Dedifferentiated amniotic fluid mesenchymal stem cell (primary cell): ENCODE measurements at regions not wholly inside any gene's neighbourhood (a gene's known extent, or its start where the extent isn't known, plus 50 kb on each side); places are given as distances from the start of the nearest gene placed in this dataset.

Source experiments
- DNase-seq: peaks from one replicate; pipeline ENCODE4 v3.0.0-alpha.2; 2016; ENCODE audit errors: extremely low spot score

DNA sequence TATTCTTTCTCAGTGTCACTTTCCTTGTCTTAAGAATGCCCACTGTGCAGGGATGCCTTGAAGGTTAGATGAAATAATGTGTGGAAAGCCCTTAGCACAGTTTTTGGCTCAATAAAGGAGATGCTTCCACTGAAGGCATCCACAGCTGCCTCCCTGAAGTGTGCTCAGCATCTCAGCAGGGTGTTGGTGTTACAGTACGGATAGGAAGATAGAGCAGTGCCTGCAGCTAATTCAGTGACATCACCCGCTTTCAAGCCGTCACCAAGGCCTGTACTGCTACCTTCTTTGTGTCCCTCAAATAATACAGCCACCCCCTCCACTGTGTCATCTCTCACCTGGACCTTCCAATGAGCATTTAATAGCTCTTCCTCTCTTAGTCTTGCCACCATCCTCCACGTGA is 59.0 kb downstream of the NDUFS5 start:
- DNase-seq: no peak

DNA sequence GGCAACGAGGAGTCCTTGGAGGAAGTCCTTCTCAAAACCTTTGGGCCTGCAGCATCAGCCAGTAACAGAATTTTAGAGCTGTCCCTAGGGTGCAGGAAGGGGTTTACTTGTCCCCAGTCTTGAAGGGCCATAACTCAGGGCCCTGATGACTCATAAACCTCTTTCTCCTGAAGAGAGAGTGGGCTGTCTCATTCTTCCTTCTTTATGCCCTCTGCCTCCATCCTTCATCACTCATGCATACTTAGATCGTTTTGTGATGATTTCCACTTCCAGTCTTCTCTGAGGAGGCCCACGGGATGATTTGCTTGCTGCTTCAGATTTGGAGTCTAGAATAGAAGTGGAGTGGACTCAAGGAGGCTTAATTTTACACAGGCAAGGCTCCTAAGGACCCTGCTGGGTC is 60.2 kb downstream of the NDUFS5 start:
- DNase-seq: no peak

DNA sequence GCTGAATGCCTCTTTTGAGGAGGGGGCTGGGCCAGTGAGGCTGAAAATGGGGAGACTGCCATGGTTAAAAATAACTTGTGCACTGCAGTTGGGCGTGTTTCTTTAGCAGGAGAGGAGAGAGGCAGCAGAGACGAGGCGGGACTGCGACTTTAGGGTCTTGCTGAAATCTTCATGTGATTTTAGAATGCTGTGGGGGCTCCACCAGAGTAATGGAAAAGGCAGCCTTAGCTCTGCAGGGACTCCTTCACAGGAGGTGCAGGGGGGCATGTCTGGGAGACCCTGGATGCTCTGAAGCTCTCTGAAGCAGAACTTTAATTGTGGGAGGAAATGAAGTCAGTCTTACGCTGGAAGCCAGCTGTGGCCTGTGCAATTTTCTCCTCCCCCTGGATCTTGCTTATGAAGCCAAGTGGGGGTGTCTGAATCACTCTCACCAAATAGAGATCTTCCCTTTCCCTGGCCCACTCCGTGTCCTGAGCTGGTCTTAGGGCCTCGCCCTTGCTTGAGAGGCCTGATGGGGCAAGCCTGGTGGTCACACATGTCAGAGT is 60.8 kb downstream of the NDUFS5 start:
- DNase-seq: no peak

DNA sequence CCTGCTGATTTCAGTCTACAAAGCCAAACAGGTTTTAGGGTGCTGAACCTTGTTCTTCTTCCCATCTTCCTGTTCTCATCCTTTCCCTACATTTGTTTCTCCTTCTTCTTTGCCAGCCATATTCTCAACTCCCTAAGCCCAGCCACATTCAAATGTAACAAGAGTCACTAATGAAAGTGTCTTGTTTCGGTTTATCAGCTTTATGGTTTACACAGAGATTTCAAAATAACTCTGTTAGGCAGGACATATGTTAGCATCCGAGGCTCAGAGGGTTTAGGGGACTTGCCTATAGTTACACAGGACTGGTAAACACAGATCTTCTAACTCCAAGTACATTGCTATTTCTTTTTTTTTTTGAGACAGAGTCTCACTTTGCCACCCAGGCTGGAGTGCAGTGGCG is 61.3 kb downstream of the NDUFS5 start:
- no peak for DNase-seq

DNA sequence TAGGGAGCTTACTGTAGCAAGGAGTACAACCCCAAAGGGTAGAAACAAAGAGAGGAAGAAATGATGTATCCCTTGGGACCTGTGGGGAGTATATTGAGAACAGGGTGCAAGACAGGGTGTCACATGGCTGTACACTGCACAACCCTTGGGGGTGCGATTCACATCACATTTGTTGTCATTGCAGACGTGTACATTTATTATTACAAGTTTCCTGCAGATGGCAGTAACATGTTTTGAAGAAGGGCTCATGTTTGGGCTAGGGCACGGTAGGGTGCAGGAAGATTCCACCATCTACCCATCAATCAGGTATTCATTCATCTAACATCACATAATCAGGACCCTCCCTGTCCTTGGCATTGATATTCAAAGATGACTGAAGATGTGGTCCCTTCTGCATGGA is 62.5 kb downstream of the NDUFS5 start:
- DNase-seq: no peak

DNA sequence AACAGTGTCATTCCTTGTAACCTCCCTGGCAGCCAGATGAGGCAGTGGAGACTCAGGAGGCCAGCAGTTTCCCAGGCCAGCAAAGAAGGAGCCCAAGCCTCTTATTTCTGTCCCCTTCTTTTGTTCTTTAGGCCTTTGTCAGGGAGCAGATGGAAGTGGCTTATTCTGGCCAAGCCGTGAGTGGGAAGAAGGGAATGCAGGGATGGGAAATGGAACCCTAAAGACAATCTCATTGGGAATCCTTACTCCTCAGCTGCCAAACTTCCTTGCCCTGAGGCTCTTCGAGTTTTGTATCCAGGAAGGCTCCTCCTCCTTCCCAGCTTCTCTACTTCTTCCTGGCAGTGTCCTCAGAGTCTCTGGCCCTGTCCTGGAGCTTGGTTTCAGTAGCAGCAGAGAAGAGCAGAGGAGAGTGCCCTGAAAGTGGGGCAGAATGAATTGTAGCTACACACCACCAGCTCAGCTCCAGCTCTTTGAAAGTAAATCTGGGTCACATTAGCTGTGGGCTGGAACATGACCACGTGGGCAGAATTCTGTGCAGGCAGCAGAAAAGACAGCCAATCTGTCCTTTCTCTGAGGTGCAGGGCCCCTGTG is 63.9 kb downstream of the NDUFS5 start:
- no peak for DNase-seq

DNA sequence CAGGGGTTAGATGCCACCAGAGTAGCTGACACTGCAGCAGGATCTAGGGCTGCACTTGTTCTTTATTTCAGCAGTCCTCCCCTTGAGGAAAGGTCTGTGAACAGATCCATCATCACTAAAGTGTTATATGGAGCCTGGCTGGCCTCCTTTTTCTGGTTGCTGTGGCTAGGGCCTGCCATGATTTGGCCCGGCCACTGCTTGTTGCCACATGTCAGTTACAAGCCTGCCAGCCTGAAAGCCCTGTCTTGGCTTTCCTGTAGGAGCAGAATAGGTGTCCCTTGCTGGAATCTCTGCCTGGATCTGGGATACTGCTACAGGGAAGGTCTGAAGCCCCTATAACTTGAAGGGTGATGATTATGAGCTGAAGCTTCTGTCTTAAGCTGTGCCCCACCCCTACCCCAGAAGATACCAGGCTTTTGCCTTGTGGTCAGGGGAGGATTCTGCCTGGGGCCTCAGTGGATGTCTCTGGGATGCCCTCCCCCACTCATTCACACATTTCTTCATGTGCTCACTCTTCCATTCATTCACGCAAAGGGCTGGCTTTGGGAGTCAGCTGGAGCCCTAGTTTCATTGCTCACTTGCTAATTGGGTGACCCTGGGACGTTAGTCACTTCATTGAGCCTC is 64.7 kb downstream of the NDUFS5 start:
- DNase-seq: no peak

DNA sequence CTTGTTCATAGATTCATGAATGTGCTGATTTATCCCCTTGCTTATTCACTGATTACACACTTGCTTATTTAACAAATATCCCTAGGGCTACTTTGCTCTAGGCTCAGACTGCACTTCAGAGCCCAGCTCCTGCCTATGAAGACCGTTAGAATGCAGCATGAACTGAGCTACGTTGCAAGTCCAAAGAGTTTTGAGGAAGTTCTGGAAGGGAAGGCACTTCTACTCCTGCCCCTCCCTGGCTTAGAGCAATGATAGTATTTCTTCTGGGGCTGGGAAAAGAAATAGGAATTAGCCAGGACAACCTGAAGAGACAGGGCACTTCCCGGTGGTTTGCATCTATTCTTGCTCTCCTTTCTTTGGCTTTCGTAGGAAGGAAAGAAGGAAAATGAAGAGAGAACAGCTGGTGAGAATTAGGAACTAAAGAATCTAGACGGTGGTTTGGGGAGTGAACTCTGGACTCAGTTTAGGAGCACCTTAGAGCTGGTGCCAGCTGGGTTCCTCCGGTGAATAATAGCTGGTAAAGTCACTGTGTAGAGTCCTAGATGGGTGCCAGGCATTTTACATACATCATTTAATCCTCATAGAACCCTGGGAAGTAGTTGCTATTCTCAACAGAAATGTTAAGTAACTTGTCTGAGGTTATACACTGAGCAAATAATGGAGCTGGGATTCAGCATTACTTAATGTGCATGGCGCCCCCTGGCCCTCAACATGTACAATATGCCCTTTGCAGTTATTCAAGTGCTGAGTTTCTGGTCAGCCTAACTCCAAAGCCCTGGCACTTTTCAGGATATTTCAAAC is 65.9 kb downstream of the NDUFS5 start:
- DNase-seq: peak; percentile 77

DNA sequence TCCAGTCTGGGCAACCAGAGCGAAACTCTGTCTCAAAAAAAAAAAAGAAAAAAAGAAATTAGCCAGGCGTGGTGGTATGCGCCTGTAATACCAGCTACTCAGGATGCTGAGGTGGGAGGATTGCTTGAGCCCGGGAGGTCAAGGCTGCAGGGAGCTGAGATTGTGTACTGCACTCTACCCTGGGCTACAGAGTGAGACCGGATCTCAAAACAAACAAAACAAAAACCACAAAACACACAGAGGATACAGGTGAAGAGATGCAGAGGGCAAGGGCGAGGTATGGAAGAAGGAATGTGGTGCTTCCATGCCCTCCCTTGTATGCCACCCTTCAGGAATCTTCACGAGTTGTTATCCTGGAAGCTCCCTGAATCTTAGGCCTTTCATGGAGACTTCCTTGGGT is 68.5 kb downstream of the NDUFS5 start:
- DNase-seq: no peak

DNA sequence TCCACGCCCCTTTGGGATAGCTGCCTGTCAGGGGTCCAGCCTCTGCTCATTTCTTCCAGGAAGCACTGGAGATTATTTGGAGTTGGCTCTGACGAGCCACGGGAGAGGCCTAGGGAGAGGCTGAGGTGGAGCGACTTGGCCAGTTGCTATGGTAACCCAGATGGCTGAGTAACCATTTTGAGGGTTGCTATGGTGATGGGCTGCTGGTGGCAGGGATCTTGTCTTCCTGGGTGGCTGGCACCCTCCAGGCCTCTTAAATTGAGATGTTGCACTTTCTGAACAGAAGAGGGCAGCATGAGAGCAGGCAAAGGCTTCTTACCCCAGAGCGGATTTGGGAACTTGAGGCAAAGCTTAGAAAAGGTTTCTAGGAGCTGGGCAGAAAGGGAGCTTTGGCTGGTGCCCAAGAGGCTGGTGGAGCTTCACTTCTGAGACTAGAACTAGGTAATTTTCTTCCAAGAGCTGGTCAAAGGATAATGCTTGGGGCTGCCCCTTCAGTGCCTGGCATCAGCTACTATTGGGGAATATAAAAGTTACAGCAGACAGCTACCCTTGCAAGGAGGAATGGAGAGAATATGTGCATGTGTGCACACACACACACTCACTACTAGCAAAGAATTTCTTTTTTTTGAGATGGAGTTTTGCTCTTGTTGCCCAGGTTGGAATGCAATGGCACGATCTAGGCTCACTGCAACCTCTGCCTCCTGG is 72.5 kb downstream of the NDUFS5 start:
- DNase-seq: peak; percentile 88

DNA sequence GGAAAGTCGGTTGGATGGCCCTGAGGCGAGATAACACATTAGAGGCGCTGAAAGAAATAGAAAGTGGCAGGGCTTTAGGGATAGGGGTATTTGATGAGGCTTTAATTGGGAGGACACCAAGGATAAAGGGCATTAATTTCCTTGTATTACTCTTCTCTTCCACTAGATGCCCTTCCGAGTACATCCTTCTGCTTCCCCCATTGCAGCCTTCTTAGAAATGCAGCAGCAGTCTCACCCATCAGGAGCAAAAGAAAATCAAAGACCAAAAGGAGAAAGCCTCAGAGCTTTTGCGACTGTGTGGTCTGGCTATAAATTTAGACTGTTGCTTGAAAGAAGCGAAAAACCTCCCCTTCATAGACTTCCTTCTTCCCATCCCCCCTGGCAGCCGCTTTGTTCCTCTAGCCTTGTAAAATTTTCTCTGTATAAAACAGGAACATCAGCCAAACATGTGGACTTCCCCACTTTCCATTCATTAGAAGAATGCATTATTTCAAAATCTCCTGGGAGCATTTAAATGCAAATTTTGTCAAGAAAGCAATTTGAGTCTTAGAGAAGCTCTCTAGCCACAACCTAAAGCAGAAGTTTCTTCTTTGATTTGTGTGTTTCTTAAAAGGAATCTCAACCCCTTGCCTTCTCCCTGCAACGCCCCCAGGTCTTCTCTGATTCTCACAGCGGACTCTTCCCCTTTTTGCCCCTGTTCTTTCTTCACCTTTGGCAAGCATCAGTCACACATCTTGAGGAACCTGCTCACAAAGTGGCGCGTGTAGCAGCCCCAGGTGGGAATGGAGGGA is 76.6 kb downstream of the NDUFS5 start:
- DNase-seq: peak; percentile 76

DNA sequence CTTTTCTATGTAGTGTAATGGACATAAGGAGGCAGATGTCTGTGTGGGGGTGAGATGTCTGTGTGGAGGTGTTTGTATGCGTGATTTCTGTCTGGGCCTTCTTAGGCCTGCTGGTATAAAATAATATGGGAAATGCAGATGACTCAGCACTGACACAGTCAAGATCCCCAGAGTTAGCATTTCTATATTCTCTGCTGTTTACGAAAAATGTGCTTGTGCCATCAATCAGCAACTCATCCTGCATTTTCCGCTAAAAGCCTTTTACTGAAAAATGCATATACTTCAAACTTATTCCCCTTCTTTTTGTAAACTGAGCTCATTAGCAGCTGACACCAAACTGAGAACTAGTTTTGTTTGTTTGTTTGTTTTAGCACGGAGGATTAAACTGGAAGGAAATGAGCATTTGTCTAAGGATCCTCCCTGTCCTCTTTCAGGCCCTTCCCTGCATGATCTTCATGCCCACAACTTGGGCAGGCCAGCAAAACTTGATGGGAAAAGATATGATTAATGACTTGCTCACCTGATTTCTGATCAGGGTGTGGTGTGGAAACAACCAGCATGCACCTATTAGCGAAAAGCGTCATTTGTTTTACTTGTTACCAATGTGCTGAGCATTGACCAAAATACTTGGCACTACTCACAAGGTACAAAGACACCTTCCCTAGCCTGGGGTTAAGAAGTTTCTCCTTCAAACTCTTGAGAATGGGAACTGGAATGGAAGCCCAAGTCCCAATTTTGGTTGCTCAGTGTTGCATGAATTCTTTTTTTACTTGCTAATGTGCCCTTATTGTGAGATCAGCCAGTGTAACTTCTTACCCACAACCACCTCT is 77.4 kb downstream of the NDUFS5 start:
- peak; percentile 34 for DNase-seq

DNA sequence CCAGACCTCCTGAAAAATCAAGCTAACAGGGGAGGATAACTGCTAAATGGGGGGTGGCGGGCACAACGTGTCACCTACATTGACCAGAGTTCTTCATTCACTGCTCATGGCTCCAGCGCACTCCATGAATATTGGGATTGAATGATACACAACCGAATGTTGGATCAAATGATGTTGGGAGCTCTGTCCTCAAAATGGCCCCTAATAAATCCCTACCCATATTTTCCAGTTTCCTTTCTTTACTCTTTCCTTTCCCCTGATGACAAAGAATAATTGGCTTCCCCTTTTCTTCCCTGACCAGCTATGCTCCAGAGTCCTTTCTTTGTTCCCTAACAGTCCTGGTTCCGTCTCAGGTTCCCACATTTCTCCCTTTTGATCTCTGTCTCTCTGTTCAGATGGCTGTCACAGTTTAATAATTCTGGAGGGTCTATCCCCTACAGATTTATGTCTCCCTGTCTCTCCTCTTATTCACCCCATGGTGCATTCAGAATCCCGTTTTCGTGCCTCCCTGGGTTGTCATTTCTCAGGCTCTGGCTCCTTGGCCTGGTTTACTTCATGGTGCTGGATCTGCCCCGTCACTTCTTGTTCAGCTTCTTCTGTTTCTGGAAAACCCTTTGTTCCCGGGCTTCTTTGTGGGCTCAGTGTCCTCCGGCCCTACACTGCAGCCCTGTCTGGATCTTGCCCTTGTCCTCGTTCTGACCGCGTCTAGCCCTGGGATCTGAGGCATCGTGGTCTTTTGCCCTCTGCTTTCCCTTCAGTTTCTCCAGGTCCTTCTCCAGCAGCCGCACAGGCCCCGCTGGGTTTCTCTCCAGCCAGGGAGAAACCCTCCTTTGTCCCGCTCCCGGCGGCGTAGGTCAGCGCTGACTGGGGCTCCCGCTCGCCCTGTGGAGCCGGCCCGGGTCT is 78.3 kb downstream of the NDUFS5 start:
- no peak for DNase-seq

DNA sequence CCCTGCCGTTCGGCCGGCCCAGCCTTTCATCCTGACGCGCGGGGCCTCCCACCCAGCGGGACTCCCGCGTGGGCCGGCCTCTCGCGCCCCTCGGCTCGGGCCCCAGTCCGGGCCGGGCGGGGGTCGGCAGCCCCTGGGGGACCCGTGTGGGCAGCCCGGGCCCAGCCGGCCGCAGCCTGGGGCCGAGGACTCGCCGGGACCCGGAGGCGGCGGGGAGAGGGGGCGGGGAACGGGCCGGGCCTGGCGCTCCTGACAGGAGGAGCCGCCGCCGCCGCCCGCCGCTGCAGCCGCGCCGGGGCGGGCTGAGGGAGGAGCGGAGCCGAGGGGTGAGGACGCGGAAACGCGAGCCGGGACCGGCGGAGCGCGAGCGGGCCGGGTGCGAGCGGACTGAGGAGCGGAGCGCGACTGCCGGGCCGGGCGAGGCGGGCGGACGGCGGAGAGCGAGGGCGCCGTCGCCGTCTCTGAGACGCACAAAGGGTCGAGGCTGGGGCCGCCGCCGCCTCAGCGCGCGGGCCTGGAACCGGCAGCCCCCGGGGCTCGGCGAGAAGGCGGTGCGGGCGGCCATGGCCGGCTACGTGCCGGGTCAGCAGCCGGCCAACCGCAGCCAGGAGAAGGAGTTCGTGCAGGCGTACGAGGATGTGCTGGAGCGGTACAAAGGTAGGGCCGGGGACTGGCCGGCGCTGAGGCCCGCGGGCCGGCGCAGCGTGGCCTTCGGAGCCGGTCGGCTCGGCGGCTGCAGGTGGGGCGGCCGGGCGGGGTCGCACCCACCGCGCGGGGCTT is 79.1 kb downstream of the NDUFS5 start:
- DNase-seq: peak; percentile 36

DNA sequence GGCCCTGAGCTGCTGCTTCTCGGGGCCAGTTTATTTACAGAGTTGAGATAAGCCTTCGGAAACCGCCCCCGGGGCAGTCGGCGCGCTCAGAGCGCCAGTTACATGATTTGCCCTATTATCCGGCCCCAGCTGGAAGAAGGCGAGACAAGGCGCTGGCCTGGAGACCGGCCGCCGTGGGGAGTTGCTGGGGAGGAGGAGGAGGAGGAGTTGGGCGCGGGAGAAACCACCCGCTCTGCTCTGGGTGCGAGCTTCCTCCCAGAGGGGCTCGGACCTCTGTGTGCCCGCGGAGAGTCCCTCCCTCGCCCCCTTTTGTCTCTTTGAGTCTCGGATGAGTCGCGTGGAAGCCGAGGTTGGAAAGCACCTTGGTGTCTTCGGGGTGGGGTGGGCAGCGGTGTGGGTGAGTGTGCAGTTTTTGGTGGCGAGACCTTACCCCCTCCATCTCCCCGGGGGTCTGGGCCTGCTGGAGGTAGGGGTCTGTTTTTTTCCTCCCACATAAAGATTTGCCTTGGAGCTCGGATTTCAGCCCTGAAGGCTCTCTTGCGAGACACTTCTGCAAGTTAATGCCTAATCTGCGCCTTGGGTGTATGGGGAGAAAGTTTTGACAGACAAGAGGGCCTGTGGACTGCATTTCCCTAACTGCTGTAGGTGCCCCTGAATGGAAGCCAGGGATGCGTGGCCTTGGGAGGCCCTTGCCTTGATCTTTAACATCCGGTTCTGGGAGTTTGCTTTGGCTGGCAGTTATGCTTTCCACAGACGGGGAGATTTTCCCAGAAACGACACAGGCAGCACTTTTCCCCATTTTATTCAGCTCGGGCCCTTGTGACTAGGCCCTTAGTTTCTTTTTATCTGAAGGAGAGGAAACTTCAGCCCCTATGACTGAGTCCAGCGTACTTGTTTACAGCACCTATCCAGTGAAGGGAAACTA is 80.0 kb downstream of the NDUFS5 start:
- DNase-seq: no peak

DNA sequence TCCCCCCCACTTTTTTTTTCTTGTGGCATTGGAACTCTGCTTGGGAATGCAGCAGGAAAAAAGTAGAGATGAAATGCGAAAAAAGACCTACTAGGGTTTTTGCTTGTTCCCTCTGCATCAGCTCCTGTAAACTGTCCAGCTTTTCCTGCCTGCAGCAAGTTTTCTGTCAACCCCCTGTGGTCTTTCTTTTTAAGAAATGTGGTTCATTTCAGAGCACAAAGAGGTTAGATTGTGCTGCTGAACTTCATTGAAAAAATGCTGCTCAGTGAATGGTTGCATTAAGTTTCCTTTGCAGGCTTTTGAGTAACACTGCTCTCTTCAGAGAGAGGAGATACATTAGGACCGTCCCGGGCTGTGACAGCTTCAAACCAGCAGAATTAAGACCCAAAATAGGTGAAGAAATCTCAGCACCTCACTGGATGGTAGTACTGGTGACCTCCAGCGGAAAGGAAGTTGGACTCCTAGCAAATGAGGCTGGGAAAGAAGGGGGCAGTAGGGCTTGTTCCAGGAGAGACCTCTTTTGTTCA is 80.7 kb downstream of the NDUFS5 start:
- no peak for DNase-seq
